ENCODE measurements at regions not wholly inside any gene's neighbourhood (a gene's known extent, or its start where the extent isn't known, plus 50 kb on each side); places are given as distances from the start of the nearest gene placed in this dataset.

- Histone ChIP-seq H3K9me3 (ENCODE audit: low read depth) (no peaks in the 10 kb centered on the region), H4K20me1 (ENCODE audit: low read depth) (no peaks in the 10 kb centered on the region), H3K9ac (no peak overlapping the region), H3K79me2 (ENCODE audit: low read depth) (no peaks in the 10 kb centered on the region), H3K27me3 (no peaks in the 10 kb centered on the region), H2AFZ (replicated peaks) (no peak overlapping the region), H3K4me3 (no peak overlapping the region), H3F3A (ENCODE audit: low read depth) (no peaks in the 10 kb centered on the region), H3K27ac (no peak overlapping the region), H3K4me2 (no peak overlapping the region), H3K36me3 (no peaks in the 10 kb centered on the region), H3K4me1 (peaks cover 5% of the 10 kb centered on the region)
- peaks cover 2% of the 10 kb centered on the region for H3K9me3 Mint-ChIP-seq
- peaks cover 10% of the 10 kb centered on the region for H3K36me3 Mint-ChIP-seq
- no peak for TF ChIP-seq EZH2phosphoT487 (IDR thresholded peaks at IDR 0.05)
- TF ChIP-seq CTCF (IDR thresholded peaks at IDR 0.05), result no peak
- TF ChIP-seq EZH2 (IDR thresholded peaks at IDR 0.05), result no peak
- no peak for DNase-seq (ENCODE audit: low spot score)
- no peak overlapping the region for H3K4me3 Mint-ChIP-seq
- peaks cover 3% of the 10 kb centered on the region for H3K27me3 Mint-ChIP-seq (ENCODE audit: insufficient read depth, low read depth)
- H3K4me1 Mint-ChIP-seq, result peaks cover 15% of the 10 kb centered on the region
- H3K27ac Mint-ChIP-seq, result no peak overlapping the region
Observed at GRCh38 chr6:143581835-143582480, 70.4 kb upstream of the FUCA2 start.

- no peak overlapping the region for H3K27ac Mint-ChIP-seq
- Histone ChIP-seq H3K27ac (no peak overlapping the region), H3K4me1 (no peaks in the 10 kb centered on the region), H3K9ac (no peak overlapping the region), H3K79me2 (ENCODE audit: low read depth) (no peaks in the 10 kb centered on the region), H3K27me3 (no peaks in the 10 kb centered on the region), H3K36me3 (no peaks in the 10 kb centered on the region), H3K9me3 (ENCODE audit: low read depth) (no peaks in the 10 kb centered on the region), H3K4me2 (no peak overlapping the region), H4K20me1 (ENCODE audit: low read depth) (no peaks in the 10 kb centered on the region), H3K4me3 (no peak overlapping the region), H2AFZ (replicated peaks) (no peak overlapping the region), H3F3A (ENCODE audit: low read depth) (peaks cover 4% of the 10 kb centered on the region)
- TF ChIP-seq EZH2 (IDR thresholded peaks at IDR 0.05) (no peak), CTCF (IDR thresholded peaks at IDR 0.05) (no peak), EZH2phosphoT487 (IDR thresholded peaks at IDR 0.05) (no peak)
- H3K4me3 Mint-ChIP-seq, result no peak overlapping the region
- peaks cover 5% of the 10 kb centered on the region for H3K4me1 Mint-ChIP-seq
- H3K9me3 Mint-ChIP-seq, result peaks cover 2% of the 10 kb centered on the region
- H3K27me3 Mint-ChIP-seq (ENCODE audit: insufficient read depth, low read depth), result peaks cover 3% of the 10 kb centered on the region
- no peak for DNase-seq (ENCODE audit: low spot score)
- H3K36me3 Mint-ChIP-seq, result peaks cover 10% of the 10 kb centered on the region
Observed at GRCh38 chr6:143579703-143580102, 68.2 kb upstream of the FUCA2 start.

- DNase-seq (ENCODE audit: low spot score), result no peak
- no peak overlapping the region for H3K4me3 Mint-ChIP-seq
- no peaks in the 10 kb centered on the region for H3K79me2 ChIP-seq (ENCODE audit: low read depth)
- peaks cover 5% of the 10 kb centered on the region for H3K4me1 Mint-ChIP-seq
- peaks cover 4% of the 10 kb centered on the region for H3F3A ChIP-seq (ENCODE audit: low read depth)
- H3K4me1 ChIP-seq, result no peaks in the 10 kb centered on the region
- no peak overlapping the region for H3K27ac ChIP-seq
- H2AFZ ChIP-seq (replicated peaks), result no peak overlapping the region
- no peaks in the 10 kb centered on the region for H4K20me1 ChIP-seq (ENCODE audit: low read depth)
- no peak overlapping the region for H3K4me3 ChIP-seq
- no peak overlapping the region for H3K4me2 ChIP-seq
- no peaks in the 10 kb centered on the region for H3K27me3 ChIP-seq
- no peak overlapping the region for H3K9ac ChIP-seq
- H3K9me3 Mint-ChIP-seq, result peaks cover 2% of the 10 kb centered on the region
- no peak overlapping the region for H3K27ac Mint-ChIP-seq
- no peaks in the 10 kb centered on the region for H3K9me3 ChIP-seq (ENCODE audit: low read depth)
- no peaks in the 10 kb centered on the region for H3K36me3 ChIP-seq
- peaks cover 3% of the 10 kb centered on the region for H3K27me3 Mint-ChIP-seq (ENCODE audit: insufficient read depth, low read depth)
- TF ChIP-seq EZH2 (IDR thresholded peaks at IDR 0.05), result no peak
- no peak for TF ChIP-seq CTCF (IDR thresholded peaks at IDR 0.05)
- no peak for TF ChIP-seq EZH2phosphoT487 (IDR thresholded peaks at IDR 0.05)
- H3K36me3 Mint-ChIP-seq, result peaks cover 10% of the 10 kb centered on the region
Observed at GRCh38 chr6:143578054-143578453, 66.5 kb upstream of the FUCA2 start.
